ENCODE measurements at regions not wholly inside any gene's neighbourhood (a gene's known extent, or its start where the extent isn't known, plus 50 kb on each side); places are given as distances from the start of the nearest gene placed in this dataset.

DNA sequence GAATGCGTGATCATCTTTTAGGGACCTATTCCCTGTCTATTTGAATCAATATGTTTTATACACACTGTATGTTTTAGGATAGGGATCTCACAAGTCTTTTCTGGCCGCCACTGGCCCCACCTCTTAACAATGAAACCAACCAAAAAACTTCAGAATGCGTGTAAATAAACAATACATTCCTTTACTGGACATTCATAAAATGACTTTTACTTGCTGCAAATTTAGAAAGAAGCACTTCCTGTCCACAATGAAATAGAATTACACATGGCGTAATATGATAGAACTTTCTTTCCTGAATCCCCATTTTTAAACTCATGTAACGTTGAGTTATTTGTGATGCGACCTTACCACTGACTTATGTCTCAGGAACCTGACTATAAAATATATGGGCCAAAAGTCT lies 233.6 kb downstream of the SLITRK6 start:
- no peaks in the 10 kb centered on the region for H4K20me1 ChIP-seq (ENCODE audit: insufficient read depth, low read length)
- H2BK15ac ChIP-seq (ENCODE audit: low read depth, low read length), result no peak overlapping the region
- no peak for TF ChIP-seq POLR2A (IDR thresholded peaks at IDR 0.05; ENCODE audit: low read depth, low read length)
- TF ChIP-seq RAD21 (IDR thresholded peaks at IDR 0.05; ENCODE audit: low read length), result no peak
- no peak for TF ChIP-seq RFX5 (IDR thresholded peaks at IDR 0.05; ENCODE audit: low read depth, low read length)
- H3K79me1 ChIP-seq (ENCODE audit: low read depth in 1 of 2, low read length in 2 of 2), result no peaks in the 10 kb centered on the region
- DNase-seq (peak; percentile 28), ATAC-seq (ENCODE audit: low read depth) (peak; percentile 60)
- H2BK20ac ChIP-seq (ENCODE audit: low read depth, low read length), result 0 out of 2 replicates have a peak overlapping the region, but pooled peaks have one; percentile 55
- no peak overlapping the region for H4K8ac ChIP-seq (ENCODE audit: low read depth in 2 of 2, low read length in 2 of 2)
- in situ Hi-C loops (cut with MboI; ENCODE audit: low sequenced_read_pairs), result no loop called here
- peak overlapping the region; percentile 72; the same call in 1 of the 2 replicates for H3K4me2 ChIP-seq (ENCODE audit: low read depth, low read length)
- no peaks in the 10 kb centered on the region for H3K36me3 ChIP-seq (ENCODE audit: control insufficient read depth, insufficient read depth, low read length)
- H3K14ac ChIP-seq (replicated peaks; ENCODE audit: low read depth, low read length), result no peak overlapping the region
- H3K9me1 ChIP-seq (ENCODE audit: insufficient read depth, low read length), result no peaks in the 10 kb centered on the region
- dilution Hi-C loops (cut with HindIII; ENCODE audit: low sequenced_read_pairs, unreplicated experiment), result no loop called here
- H3K4me3 ChIP-seq (ENCODE audit: insufficient read depth, low read depth, low read length), result no peak overlapping the region
- no peak overlapping the region for H4K91ac ChIP-seq (ENCODE audit: insufficient read depth, low read depth, low read length)
- no peak overlapping the region for H3K9ac ChIP-seq (ENCODE audit: low read depth, low read length)
- no peak overlapping the region for H3K56ac ChIP-seq (ENCODE audit: extremely low read depth, insufficient read depth, low read length)
- H2AFZ ChIP-seq (replicated peaks; ENCODE audit: low read length, poor library complexity), result no peak overlapping the region
- no peak overlapping the region for H3K4ac ChIP-seq (ENCODE audit: low read depth, low read length)
- WGBS, 2 experiments (ENCODE audit: extremely low coverage in 2 of 2, insufficient read length in 1 of 2), result no CpG with 5 or more reads among the region's 6 CpGs
- POLR2A ChIA-PET (ENCODE audit: unreplicated experiment), result no interaction called here
- intact Hi-C loops (cut with micrococcal nuclease), result no loop called here
- H3K23ac ChIP-seq (ENCODE audit: low read depth, low read length), result no peak overlapping the region
- no peak overlapping the region; the same call in 1 of the 2 replicates for H2BK120ac ChIP-seq (ENCODE audit: low read depth, low read length)
- no peak overlapping the region for H3K27ac ChIP-seq (ENCODE audit: insufficient read depth, low read length)
- peak overlapping the region; percentile 7 for H2BK5ac ChIP-seq (ENCODE audit: low read depth, low read length, poor library complexity, severe bottlenecking)
- CTCF ChIA-PET, result no interaction called here
- 0 out of 2 replicates have a peak, but pooled peaks cover 1% of the 10 kb centered on the region for H3K4me1 ChIP-seq (ENCODE audit: control insufficient read depth, insufficient read depth, low read length)
- no peak overlapping the region for H2AK9ac ChIP-seq (replicated peaks; ENCODE audit: low read depth, low read length, poor library complexity)
- H2AK5ac ChIP-seq (ENCODE audit: low read depth, low read length), result no peak overlapping the region
- BruUV-seq (replicated peaks), result no TSS peak
- no peaks in the 10 kb centered on the region for H3K27me3 ChIP-seq (ENCODE audit: control insufficient read depth, insufficient read depth, low read length)
- H3K18ac ChIP-seq (ENCODE audit: low read depth, low read length), result no peak overlapping the region
- no peaks in the 10 kb centered on the region for H3K9me3 ChIP-seq (ENCODE audit: control insufficient read depth, insufficient read depth, low read length)
- no peak overlapping the region for H4K5ac ChIP-seq (ENCODE audit: low read depth, low read length)

All from IMR-90 (cell line).